Left ventricle myocardium superior (tissue), 1 donor: ENCODE measurements at regions not wholly inside any gene's neighbourhood (a gene's known extent, or its start where the extent isn't known, plus 50 kb on each side); places are given as distances from the start of the nearest gene placed in this dataset.
A peak's percentile ranks its signal among the peaks of the same experiment; 100 is the strongest.

Experiments used
- ATAC-seq: fragments of 200-7000 bp; cut with Tn5 transposase; one replicate; pipeline ENCODE4 v1.9.1; 2020; ENCODE audit warnings: mild to moderate bottlenecking, moderate library complexity
- DNase-seq: peaks from one replicate; pipeline ENCODE4 v3.0.0-alpha.2; 2020
- intact Hi-C: fragments of 100-400 bp; cut with micrococcal nuclease; formaldehyde crosslinking; loops from one replicate; pipeline ENCODE4 v1.11.0; 2022
- donor health status: DM: no; HTN: yes; CAD: no; lungs with severe emphysema.

DNA sequence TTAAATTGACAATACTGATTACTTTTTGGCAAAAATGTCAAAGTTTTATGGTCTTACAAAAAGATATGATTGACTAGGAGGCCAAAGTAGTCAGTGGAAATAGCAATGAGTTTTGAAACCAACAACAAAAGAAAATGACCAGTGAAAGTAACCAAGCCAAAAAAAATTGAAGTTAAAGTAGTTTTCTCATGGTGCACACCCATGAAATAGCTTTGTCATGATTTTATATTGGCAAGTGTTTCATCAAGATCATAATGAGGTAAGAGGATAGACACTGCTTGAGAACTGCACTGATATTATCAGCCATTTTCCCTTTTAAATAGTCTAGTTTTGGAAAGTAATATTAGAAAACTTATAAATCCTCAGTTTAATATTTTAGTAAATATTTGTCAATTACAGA lies 206.2 kb upstream of the ADAMTS5 start:
- peak; percentile 67 for ATAC-seq
- intact Hi-C loops, result no loop called here

DNA sequence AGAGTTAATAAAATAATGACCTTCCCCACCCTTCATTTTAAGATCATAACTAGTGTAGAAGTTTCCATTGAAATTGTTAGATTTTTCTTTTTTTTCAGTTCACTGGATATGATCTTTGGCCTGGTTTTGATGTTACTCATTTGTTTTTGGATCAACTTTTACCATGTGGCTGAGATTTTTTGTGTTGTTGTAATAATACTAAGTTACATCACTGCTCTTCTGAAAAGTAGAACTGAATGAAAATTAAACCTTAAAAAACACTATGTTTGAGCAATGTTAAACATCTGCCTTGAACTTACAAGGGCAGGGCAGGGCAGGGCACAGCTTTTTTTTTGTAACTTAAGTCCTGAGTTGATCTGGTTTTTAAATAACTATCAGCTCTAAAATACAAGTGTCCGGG lies 204.8 kb upstream of the ADAMTS5 start:
- intact Hi-C loops, result no loop called here
- no peak for DNase-seq
- peak; percentile 94 for ATAC-seq

More for the DNA sequence above, 206.2 kb upstream of the ADAMTS5 start:
- DNase-seq, result no peak

DNA sequence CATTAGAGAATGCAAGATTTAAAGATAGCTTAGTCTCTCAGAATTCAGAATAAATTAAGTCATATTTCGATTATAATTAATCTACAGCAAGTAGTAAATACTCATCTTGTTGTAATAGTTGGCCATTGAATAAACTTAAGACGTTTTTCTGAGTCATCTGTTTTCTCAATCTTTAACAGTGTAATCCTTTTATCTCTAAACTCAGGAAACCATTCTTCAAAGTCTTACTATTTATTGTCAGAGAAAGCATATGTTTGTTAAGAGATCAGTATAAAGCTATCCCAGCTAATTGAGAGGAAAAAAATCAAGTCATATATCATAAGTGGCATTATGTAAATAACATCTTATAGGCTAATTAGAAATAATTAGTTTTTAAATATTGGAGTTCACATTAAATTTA lies 201.2 kb upstream of the ADAMTS5 start:
- intact Hi-C loops, result no loop called here
- DNase-seq (no peak), ATAC-seq (no peak)

DNA sequence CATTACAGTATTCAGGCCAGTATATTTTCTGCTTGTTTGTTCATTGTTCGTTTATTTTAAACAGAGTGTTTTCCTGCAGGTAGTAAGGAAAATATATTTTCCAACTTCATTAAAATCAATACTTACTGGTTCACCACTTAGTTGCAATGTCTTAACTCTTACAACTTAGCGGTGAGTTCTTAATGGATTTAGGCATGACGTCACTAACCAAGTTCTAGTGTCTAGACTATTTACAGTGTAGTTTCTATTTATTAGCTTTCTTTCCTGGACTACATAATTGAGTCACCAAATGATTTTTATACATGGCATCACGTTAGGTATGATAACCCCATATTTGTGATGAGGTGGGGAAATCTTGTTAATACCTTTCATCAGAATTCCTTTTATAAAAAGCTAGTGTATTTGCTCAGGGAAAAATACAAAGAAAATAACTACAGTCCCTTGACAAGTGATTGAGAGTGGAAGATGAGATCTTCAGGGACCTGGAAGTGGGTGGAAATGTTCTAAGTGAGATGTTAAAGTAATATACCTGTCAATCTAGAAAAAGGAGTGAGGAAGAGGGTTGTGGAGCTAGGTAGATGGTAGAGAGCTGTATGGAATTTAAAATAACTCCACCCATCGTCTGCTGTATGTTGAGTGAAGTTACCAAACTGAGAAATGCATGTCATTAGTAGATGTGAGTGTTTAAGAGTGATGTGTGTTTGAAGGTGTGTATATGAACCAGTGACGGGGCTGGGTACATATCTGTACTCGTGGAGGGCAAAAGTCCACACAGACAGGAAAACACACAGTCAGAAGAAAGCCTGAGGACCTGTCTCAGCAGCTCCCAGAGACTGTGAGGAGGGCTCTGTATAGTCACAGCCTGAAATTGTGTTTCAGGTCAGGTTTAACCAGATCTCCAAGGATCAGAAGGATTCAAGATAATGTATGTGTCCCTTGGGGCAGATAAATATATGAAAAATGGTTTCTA lies 197.6 kb upstream of the ADAMTS5 start:
- intact Hi-C loops, result no loop called here
- no peak for DNase-seq
- ATAC-seq, result no peak

DNA sequence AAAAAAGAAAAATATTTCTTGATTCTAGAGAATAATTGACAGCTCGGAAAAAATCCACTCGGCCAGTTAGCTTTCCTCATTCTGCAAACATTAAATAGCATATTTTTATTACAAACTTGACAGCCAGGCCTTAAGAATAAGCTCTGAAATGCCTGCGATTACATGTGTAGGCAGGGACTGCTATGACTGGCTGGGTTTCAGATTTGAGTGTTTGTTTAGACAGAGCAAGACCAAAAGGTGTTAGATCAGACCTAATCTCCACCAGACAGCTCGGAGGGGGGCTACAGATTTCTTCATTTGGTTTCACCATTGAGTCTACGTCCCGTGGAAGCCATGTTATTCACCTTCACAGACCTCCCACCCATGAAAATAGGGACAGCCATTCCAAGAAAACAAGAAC lies 192.1 kb upstream of the ADAMTS5 start:
- ATAC-seq (no peak), DNase-seq (no peak)
- intact Hi-C loops, result no loop called here

DNA sequence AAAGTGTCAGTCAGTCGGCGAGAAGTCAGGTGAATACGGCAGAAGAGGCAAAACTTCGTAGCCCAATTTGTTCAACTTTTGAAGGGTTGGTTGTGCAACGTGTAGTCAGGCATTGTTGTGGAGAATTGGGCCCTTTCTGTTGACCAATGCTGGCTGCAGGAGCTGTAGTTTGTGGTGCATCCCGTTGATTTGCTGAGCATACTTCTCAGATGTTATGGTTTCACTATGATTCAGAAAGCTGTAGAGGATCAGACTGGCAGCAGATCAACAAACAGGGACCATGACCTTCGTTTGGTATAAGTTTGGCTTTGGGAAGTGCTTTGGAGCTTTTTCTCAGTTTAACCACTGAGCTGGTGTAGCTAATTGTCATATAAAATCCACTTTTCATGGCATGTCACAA lies 190.2 kb upstream of the ADAMTS5 start:
- intact Hi-C loops, result no loop called here
- no peak for ATAC-seq
- DNase-seq, result no peak

DNA sequence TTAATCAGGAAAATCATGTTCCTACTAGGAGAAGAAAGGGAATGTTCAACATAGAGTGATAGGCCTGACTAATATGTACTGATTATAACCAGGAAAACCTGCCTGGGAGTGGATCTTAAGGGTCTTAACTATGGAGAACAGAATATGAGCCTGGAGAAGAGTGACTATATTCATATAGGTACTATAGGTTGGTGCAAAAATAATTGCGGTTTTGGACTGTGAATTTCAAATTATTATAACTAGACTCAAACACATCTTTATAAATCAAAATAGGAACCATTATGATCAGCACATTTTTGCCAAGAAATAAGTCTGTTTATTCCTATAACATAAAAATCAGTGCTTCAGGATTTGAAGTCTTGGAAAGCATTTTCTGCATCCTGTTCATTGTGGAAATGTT lies 189.8 kb upstream of the ADAMTS5 start:
- DNase-seq (no peak), ATAC-seq (no peak)
- intact Hi-C loops, result no loop called here

DNA sequence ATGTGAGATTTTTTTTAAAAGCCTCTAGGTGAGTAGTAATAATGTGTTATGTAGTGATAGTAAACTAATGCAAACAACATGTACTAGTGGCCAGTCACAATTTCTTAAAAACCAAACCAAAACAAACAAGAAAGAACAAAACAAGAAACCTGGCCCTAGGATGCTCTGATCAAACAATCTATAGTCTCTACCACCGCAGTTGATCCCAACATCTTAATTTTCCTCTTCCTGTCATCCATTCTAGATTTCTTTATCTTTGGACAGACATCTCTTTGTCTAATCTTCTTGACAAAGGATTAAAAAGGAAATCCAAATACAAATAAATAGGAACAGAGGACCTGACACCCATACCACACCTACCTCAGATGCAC lies 188.2 kb upstream of the ADAMTS5 start:
- ATAC-seq, result no peak
- no peak for DNase-seq
- intact Hi-C loops, result no loop called here

DNA sequence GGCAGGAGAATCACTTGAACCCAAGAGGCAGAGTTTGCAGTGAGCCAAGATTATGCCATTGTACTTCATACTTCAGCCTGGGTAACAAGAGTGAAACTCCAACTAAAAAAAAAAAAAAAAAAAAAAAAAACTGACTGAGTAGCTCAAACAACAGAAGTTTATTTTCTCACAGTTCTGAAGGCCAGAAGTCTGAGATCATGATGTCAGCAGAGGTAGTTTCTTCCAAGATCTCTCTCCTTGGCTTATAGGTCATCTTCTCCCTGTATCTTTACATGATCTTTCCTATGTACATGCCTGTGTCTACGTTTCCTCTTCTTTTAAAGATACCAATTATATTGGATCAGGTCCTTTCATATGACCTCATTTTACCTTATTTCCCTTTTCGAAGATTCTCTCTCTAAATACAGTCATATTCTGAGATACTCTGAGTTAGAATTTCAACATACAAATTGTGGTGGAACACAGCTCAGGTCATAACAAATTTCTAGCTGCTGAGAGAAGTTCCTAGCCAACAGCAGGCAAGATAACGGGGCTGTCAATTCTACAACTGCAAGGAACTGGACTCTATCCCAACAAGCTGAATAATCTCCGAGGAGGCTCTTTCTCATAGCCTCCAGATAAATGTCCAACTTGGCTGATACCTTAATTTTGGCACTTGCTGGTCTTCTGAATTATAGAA lies 187.7 kb upstream of the ADAMTS5 start:
- DNase-seq, result no peak
- intact Hi-C loops, result no loop called here
- peak; percentile 95 for ATAC-seq

DNA sequence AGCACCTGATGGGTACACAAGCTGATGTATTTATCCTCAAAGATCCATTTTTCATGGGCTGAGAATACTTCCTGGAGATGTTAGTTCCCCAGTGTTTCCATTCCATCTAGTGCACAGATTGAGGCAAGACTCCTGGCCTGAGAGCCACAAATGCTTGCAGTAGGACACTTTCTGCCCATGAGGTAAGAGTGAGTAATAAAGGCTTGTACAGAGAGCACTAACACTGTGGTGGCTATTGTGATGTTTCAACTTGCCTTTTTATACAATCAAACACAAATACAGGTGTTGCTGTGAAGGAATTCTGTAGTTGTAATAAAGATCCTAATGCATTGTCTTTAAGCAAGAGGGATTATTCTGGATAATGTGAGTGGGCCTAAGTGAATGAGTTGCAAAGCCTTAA lies 186.1 kb upstream of the ADAMTS5 start:
- intact Hi-C loops, result no loop called here
- DNase-seq (no peak), ATAC-seq (no peak)

DNA sequence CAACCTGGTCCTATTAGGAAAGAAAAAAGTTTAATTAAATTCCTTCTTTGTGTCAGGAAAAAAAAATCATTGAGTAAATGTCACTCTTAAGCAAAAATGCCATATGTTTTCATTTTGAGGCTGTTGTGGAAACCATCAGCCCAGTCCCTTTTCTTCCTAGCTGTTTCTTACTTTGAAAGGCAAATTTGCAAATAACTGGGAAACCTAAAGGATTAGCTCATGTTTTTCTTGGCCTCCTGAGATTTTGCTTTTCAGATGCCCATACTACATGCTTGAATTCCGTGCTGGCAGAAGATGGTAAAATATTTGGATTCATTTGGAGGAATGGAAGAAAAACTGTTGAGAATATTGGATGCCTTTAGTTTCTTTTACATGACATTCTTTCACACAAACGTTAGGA lies 182.1 kb upstream of the ADAMTS5 start:
- intact Hi-C loops, result no loop called here
- ATAC-seq, result no peak
- no peak for DNase-seq

DNA sequence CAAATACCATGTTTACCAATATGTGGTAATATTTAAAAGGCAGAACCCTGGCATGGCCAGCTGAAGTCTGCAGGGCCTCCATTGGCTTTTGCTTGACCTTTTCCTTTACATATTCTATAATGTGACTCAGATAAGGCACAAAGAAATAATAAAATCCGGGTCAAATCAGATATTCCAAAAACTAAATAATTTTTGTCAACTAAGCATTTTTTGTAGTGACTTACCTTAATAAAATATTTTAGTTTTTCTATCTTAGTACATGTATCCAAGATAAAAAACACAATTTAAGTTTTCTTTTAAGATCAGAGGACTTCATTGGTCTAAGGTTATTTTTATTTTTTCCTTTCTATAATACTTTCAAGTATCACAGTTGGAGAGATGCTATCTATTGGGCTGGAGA lies 179.4 kb upstream of the ADAMTS5 start:
- intact Hi-C loops, result no loop called here
- ATAC-seq, result no peak
- DNase-seq, result no peak

DNA sequence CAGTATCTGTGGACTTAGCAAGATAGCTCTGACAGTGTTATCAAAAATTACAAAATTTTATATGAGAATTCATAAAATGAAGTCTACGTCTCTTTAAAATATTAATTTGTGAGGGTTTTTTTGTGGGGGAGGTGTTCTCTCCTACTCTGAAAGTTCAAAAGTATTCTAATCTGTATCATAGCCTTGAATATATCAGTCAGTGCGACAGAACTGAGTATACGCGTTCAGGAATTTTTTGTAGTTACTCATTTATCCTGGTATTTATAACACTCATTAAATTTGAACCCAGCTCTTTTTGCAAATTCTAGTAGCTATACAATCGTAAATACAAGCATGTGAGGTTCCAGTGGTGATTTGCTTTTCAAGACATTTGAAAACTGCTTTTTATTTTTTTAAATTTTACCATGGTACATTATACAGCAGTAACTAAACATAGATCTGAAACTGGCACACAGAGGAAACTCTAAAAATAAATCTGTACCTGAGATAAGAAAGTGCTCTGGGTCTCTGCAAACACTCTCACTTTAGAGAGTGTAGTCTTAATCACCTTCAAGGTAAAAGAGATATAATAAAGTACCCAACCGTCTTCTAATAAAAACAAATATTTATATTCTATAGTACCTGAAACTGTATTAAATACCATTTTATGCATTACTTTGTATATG lies 178.4 kb upstream of the ADAMTS5 start:
- intact Hi-C loops, result no loop called here
- ATAC-seq (peak; percentile 94), DNase-seq (no peak)

DNA sequence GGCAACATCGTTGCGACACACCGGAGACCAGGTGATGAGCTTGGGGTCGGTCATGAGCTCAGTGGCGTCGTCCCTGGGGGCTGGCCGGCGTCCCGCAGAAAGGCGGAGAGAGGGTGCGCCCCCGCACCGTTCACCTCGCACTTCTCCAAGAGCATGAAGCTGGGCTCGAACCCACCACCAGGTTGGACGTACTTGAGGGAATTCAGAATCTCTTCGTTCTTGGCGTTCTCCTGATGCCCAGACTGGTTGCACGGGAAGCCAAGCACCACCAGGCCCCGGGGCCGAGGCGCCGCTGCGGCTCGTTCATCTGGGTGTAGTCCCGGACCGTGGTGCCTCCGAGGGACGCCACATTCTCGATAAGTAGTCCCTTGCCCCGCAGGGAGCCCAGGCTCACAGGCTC lies 176.6 kb upstream of the ADAMTS5 start:
- ATAC-seq, result no peak
- DNase-seq, result no peak
- intact Hi-C loops, result no loop called here

DNA sequence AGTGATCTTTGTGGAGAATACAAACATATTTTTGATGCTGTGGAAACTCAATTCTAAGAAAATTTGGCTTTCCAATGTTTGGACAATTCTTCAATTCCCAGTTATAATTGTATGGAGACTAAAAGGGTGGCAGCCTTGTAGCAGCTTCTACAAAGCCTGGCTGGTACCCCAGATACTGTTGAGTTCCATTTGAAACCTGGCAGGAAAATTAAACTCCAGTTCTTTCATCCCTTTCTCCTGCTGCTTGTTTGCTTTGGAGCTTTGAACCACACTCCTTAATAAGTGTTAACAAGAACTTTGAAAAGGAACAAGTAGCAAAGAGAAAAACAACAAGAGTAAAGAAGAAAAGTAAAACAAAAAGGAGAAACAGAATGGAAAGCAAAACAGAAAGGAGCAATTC lies 172.6 kb upstream of the ADAMTS5 start:
- no peak for DNase-seq
- intact Hi-C loops, result no loop called here
- no peak for ATAC-seq

DNA sequence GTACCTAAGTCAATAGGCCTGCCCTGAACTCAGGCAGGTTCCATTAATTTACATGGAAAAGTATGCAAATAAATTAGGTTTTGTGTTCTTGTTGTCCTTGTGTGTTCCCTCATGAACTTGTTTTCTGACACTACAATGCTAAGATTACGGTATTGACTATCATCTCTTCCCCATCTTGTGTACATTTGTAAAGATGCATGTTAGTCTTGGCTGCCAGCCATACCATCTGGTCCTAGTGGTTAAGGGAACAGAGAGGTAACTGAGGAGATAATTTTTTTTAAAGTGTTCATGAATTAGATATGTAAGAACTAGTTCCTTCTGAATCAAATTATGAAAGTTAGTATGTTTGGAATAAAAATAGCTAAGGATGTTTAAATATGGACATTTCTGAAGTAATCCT lies 167.6 kb upstream of the ADAMTS5 start:
- DNase-seq (no peak), ATAC-seq (no peak)
- intact Hi-C loops, result no loop called here

DNA sequence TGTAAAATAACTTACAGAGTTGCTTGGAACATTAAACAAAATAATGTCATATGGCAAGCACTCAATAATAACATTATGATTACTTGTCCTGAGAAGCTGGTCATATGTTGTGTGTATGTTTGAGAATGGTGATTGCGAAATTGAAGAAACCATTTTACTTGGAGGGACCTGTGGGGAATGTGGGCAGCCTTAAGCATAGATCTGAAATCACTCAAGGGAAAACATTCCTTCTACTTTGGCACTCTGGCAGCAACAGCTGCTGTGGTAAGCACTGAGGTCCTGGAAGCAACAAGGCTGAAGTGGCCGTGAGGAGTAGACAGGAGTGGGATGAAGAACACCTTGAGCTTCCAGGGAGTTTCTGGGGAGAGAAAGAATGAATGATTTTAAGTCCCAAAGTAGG lies 165.4 kb upstream of the ADAMTS5 start:
- no peak for ATAC-seq
- intact Hi-C loops, result no loop called here
- no peak for DNase-seq

DNA sequence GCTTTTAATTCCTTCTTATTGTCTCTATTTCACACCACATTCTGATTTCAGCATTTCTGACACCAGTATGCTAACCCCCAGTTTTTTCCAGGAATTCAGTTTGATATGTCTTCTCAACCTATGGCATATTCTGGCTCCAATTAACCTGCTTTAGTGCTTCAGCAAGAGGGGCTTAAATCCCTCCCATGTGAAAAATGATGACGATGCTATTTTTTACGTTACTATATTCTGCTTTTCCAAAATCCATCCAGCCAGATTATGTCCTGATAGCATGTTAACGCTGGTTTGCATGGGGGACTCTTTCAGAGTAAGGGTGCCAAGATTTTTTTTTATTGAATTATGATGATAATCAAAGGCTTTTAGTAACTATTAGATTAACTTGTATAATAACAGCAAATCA lies 163.3 kb upstream of the ADAMTS5 start:
- intact Hi-C loops, result no loop called here
- ATAC-seq (no peak), DNase-seq (no peak)

DNA sequence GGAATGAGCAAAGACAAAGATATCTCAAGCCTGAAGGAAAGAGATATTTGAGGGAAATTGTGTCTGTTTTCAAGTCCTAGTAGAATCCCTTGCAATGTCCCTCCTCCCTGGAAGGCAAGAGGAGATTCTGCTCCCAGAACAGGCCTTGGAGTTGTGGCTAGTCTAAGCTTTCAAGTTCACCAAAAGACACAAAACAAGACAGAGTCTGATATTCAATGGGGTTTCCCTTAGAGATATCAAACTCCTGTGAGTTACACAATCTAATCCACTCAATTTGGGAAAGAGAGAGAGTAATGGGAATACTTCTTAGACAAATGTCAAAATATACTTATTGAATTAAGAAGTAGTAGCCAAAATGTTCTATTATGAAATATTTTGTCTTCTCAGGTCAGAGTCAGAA lies 162.8 kb upstream of the ADAMTS5 start:
- intact Hi-C loops, result no loop called here

DNA sequence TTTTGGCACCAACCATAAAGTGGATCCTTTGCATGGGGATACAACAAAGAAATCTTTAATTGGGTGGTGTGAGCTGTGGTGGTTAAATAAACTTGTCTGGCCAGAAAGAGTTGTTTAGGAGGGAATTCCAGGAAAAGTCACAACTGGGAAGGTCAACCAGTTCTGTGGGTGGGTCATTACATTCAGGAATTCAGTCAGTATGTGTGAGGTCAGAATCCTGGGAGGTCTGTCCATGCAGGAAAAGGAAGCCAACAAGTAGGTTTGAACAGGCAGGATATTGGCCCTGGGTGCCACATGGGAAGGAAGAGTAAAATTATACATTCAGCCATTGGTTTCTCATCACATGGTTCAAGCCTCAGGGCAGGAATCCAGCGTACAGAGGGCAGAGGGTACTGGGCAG lies 162.3 kb upstream of the ADAMTS5 start:
- DNase-seq (no peak), ATAC-seq (no peak)
- intact Hi-C loops, result no loop called here

More for the DNA sequence above, 162.8 kb upstream of the ADAMTS5 start:
- ATAC-seq, result no peak
- DNase-seq, result no peak
